ENCODE measurements at regions not wholly inside any gene's neighbourhood (a gene's known extent, or its start where the extent isn't known, plus 50 kb on each side); places are given as distances from the start of the nearest gene placed in this dataset.
A peak's percentile ranks its signal among the peaks of the same experiment; 100 is the strongest.

DNA sequence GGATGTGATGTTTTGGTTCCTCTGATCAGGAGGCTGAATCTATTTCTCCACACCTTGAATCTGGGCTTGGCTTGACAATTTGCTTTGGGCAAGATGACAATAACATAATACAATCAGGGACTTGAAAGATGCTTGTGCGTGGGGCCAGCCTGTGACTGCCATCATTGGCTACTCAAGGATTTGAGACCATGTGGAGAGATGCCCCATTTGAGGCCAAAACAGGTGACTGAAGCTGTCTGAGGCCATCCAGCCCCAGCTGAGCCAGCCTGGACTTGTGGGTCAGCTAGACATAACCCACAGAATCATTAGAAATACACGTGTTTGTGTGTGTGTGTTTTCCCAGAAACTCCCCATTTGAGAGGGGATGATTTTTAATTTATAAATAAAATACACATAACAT lies 421.5 kb downstream of the PTPRU start:
- no peaks in the 10 kb centered on the region; the same call in 1 of the 2 replicates for H4K20me1 ChIP-seq (ENCODE audit: insufficient read depth, low read length)
- H3K4me3 ChIP-seq (replicated peaks in 1 of 3; ENCODE audit: insufficient read depth in 1 of 3, low read depth in 2 of 3, low read length in 3 of 3), result no peak overlapping the region
- 18% methylated on average over 2 of the region's 2 CpGs for WGBS (ENCODE audit: low lambda C conversion rate)
- no peaks in the 10 kb centered on the region for H3K36me3 ChIP-seq (replicated peaks in 1 of 2; ENCODE audit: control insufficient read depth in 1 of 2, insufficient read depth in 2 of 2, low read length in 2 of 2)
- no peak for FAIRE-seq
- ChIA-PET CTCF (ENCODE audit: low intra/inter-chr PET ratio, low total read pairs) (no interaction called here), POLR2A (no interaction called here)
- H3K27me3 ChIP-seq (ENCODE audit: control insufficient read depth in 1 of 2, insufficient read depth in 2 of 2, low read length in 2 of 2), result no peaks in the 10 kb centered on the region
- no peak for ATAC-seq
- no peak for TF ChIP-seq NAIF1 (CRISPR knock-in tag; IDR thresholded peaks at IDR 0.05; ENCODE audit: borderline replicate concordance)
- TF ChIP-seq NFYB (CRISPR knock-in tag; IDR thresholded peaks at IDR 0.05), result no peak
- TF ChIP-seq, protein P1, sequence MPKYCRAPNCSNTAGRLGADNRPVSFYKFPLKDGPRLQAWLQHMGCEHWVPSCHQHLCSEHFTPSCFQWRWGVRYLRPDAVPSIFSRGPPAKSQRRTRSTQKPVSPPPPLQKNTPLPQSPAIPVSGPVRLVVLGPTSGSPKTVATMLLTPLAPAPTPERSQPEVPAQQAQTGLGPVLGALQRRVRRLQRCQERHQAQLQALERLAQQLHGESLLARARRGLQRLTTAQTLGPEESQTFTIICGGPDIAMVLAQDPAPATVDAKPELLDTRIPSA (CRISPR knock-in tag; IDR thresholded peaks at IDR 0.05; ENCODE audit: borderline replicate concordance), result no peak
- intact Hi-C loops (cut with micrococcal nuclease; ENCODE audit: unreplicated experiment) (no loop called here), in situ Hi-C loops (cut with HindIII; ENCODE audit: extremely low pct_ligation_motif_present, low pct_unique_long_range_greater_than_20kb) (no loop called here)
- H3K79me2 ChIP-seq (ENCODE audit: insufficient read depth, low read length), result no peaks in the 10 kb centered on the region
- no peak overlapping the region for H2AFZ ChIP-seq (ENCODE audit: low read length)
- H3K4me2 ChIP-seq (ENCODE audit: low read depth, low read length), result no peak overlapping the region
- no peaks in the 10 kb centered on the region for H3K4me1 ChIP-seq (ENCODE audit: insufficient read depth, low read length)
- peaks cover 5% of the 10 kb centered on the region; the same call in 1 of the 2 replicates for H3K9me3 ChIP-seq (ENCODE audit: low read length)
- no peak overlapping the region for H3K27ac ChIP-seq (ENCODE audit: extremely low read length, insufficient read depth, low read length)
- no TSS peak for BruUV-seq (replicated peaks)
- DNase-seq (ENCODE audit: low spot score), result no peak
- no peak overlapping the region for H3K9ac ChIP-seq (ENCODE audit: insufficient read depth, low read depth, low read length)

DNA sequence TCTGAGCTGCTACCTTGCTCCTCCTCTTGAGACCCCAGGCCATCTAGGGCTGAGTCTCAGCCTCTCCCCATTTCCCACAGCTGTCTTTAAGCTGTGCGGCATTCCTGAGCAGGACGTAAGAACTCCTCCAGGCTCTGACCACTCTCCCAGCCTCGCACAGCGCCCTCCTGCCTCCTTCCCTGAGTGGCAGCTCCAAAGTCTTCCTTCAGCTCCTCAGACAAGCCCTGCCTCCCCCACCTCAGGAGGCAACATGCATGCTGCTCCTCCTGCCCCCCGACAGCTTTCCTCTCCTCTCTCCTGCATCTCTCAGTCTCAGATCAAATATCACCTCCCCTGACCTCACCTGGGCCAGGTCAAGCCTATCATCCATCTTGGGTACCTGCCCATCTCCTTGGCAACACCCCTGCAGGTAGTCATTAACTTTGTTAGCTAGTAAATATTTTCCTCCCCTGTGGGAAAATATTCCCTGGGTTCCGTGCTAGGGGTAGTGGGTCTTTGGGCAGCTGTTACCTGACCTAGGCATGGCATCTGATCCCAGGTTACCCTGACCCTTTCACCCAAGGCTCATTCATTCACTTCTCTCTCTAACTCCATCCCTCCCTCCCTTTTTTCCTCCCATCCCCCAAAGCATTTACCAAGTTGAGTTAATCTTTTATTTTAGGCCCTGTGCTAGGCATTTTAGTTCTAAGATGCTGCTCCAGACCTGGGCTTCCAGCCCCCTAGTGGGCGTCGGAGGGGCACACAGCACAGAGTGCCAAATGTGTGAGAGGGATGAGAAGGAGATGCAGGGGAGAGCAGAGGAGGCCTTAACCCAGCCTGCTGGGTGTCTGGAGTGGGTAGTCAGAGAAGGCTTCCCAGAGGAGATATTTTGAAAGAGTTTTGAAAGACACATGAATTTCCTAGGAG lies 419.9 kb downstream of the PTPRU start:
- H3K9ac ChIP-seq (ENCODE audit: insufficient read depth, low read depth, low read length), result no peak overlapping the region
- no peak for DNase-seq (ENCODE audit: low spot score)
- no peak for TF ChIP-seq ELF1 (CRISPR knock-in tag; IDR thresholded peaks at IDR 0.05)
- no peak for TF ChIP-seq AGO1 (IDR thresholded peaks at IDR 0.05; ENCODE audit: low read depth, low read length, poor library complexity, severe bottlenecking)
- no peak for TF ChIP-seq ZNF83 (CRISPR knock-in tag; IDR thresholded peaks at IDR 0.05; ENCODE audit: borderline replicate concordance)
- TF ChIP-seq STAG1 (CRISPR knock-in tag; IDR thresholded peaks at IDR 0.05), result peak; percentile 29; the same call in 1 of the 2 replicates
- no peak for TF ChIP-seq HHEX (CRISPR knock-in tag; IDR thresholded peaks at IDR 0.05)
- TF ChIP-seq BCL6 (CRISPR knock-in tag; IDR thresholded peaks at IDR 0.05), result no peak
- TF ChIP-seq, protein P2, sequence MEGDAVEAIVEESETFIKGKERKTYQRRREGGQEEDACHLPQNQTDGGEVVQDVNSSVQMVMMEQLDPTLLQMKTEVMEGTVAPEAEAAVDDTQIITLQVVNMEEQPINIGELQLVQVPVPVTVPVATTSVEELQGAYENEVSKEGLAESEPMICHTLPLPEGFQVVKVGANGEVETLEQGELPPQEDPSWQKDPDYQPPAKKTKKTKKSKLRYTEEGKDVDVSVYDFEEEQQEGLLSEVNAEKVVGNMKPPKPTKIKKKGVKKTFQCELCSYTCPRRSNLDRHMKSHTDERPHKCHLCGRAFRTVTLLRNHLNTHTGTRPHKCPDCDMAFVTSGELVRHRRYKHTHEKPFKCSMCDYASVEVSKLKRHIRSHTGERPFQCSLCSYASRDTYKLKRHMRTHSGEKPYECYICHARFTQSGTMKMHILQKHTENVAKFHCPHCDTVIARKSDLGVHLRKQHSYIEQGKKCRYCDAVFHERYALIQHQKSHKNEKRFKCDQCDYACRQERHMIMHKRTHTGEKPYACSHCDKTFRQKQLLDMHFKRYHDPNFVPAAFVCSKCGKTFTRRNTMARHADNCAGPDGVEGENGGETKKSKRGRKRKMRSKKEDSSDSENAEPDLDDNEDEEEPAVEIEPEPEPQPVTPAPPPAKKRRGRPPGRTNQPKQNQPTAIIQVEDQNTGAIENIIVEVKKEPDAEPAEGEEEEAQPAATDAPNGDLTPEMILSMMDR (CRISPR knock-in tag; IDR thresholded peaks at IDR 0.05), result peak; percentile 52

More for the DNA sequence above, 419.9 kb downstream of the PTPRU start:
- BruUV-seq (replicated peaks), result no TSS peak
- no peaks in the 10 kb centered on the region for H3K4me1 ChIP-seq (ENCODE audit: insufficient read depth, low read length)
- no peaks in the 10 kb centered on the region for H3K79me2 ChIP-seq (ENCODE audit: insufficient read depth, low read length)
- no peak overlapping the region for H2AFZ ChIP-seq (ENCODE audit: low read length)
- no peaks in the 10 kb centered on the region; the same call in 1 of the 2 replicates for H4K20me1 ChIP-seq (ENCODE audit: insufficient read depth, low read length)
- H3K4me3 ChIP-seq (replicated peaks in 1 of 3; ENCODE audit: insufficient read depth in 1 of 3, low read depth in 2 of 3, low read length in 3 of 3), result no peak overlapping the region
- 20% methylated on average over 8 of the region's 8 CpGs for WGBS (ENCODE audit: low lambda C conversion rate)
- CTCF ChIA-PET (ENCODE audit: low intra/inter-chr PET ratio, low total read pairs), result no interaction called here
- POLR2A ChIA-PET, result no interaction called here
- H3K27me3 ChIP-seq (ENCODE audit: control insufficient read depth in 1 of 2, insufficient read depth in 2 of 2, low read length in 2 of 2), result no peaks in the 10 kb centered on the region
- no peak overlapping the region for H3K27ac ChIP-seq (ENCODE audit: extremely low read length, insufficient read depth, low read length)
- ATAC-seq (peak; percentile 73), FAIRE-seq (no peak)
- intact Hi-C loops (cut with micrococcal nuclease; ENCODE audit: unreplicated experiment), result no loop called here
- H3K4me2 ChIP-seq (ENCODE audit: low read depth, low read length), result no peak overlapping the region
- in situ Hi-C loops (cut with HindIII; ENCODE audit: extremely low pct_ligation_motif_present, low pct_unique_long_range_greater_than_20kb), result no loop called here
- peaks cover 5% of the 10 kb centered on the region; the same call in 1 of the 2 replicates for H3K9me3 ChIP-seq (ENCODE audit: low read length)
- no peaks in the 10 kb centered on the region for H3K36me3 ChIP-seq (replicated peaks in 1 of 2; ENCODE audit: control insufficient read depth in 1 of 2, insufficient read depth in 2 of 2, low read length in 2 of 2)
